Left renal pelvis (tissue), 4 donors: ENCODE measurements at regions not wholly inside any gene's neighbourhood (a gene's known extent, or its start where the extent isn't known, plus 50 kb on each side); places are given as distances from the start of the nearest gene placed in this dataset.

ENCODE experiments used
- DNase-seq, 4 donors: peaks; one replicate each; pipeline ENCODE4 v3.0.0-alpha.2; 2013; ENCODE audit warnings: low read depth in 4 of 4, low spot score in 3 of 4

GRCh38 chr13:74004109-74004508 lies 130.1 kb downstream of the KLF12 start:
- DNase-seq: no peak

GRCh38 chr13:74003374-74003773 lies 130.8 kb downstream of the KLF12 start:
- no peak for DNase-seq

- DNase-seq: no peak
Measured at GRCh38 chr13:74000876-74001275, 133.3 kb downstream of the KLF12 start.

GRCh38 chr13:73998631-73999030 lies 135.6 kb downstream of the KLF12 start:
- no peak for DNase-seq

GRCh38 chr13:73997964-73998363 lies 136.2 kb downstream of the KLF12 start:
- no peak for DNase-seq

GRCh38 chr13:73996569-73996968 lies 137.6 kb downstream of the KLF12 start:
- no peak for DNase-seq

- no peak for DNase-seq
Measured at GRCh38 chr13:73995736-73996135, 138.5 kb downstream of the KLF12 start.

- no peak for DNase-seq
Measured at GRCh38 chr13:73993661-73994060, 140.5 kb downstream of the KLF12 start.

- DNase-seq: no peak
Measured at GRCh38 chr13:73991884-73992283, 142.3 kb downstream of the KLF12 start.

GRCh38 chr13:73991384-73991783 lies 142.8 kb downstream of the KLF12 start:
- no peak for DNase-seq

- no peak for DNase-seq
Measured at GRCh38 chr13:73989244-73989843, 144.9 kb downstream of the KLF12 start.

- no peak for DNase-seq
Measured at GRCh38 chr13:73988461-73988860, 145.7 kb downstream of the KLF12 start.

- no peak for DNase-seq
Measured at GRCh38 chr13:73987618-73988017, 146.6 kb downstream of the KLF12 start.

GRCh38 chr13:73985783-73986182 lies 148.4 kb downstream of the KLF12 start:
- DNase-seq: no peak

GRCh38 chr13:73984949-73985691 lies 149.1 kb downstream of the KLF12 start:
- DNase-seq: no peak

GRCh38 chr13:73984201-73984600 lies 150.0 kb downstream of the KLF12 start:
- DNase-seq: no peak

- DNase-seq: no peak
Measured at GRCh38 chr13:73983109-73983508, 151.1 kb downstream of the KLF12 start.

- peak in 1 of 4 donors; percentile 3 for DNase-seq
Measured at GRCh38 chr13:73981595-73981994, 152.6 kb downstream of the KLF12 start.

GRCh38 chr13:73975767-73976166 lies 158.4 kb downstream of the KLF12 start:
- no peak for DNase-seq

GRCh38 chr13:73974051-73974450 lies 160.2 kb downstream of the KLF12 start:
- no peak for DNase-seq

GRCh38 chr13:73973156-73973555 lies 161.0 kb downstream of the KLF12 start:
- no peak for DNase-seq

GRCh38 chr13:73972545-73972944 lies 161.7 kb downstream of the KLF12 start:
- no peak for DNase-seq
